IMR-90 (cell line): ENCODE measurements at regions not wholly inside any gene's neighbourhood (a gene's known extent, or its start where the extent isn't known, plus 50 kb on each side); places are given as distances from the start of the nearest gene placed in this dataset.
A peak's percentile ranks its signal among the peaks of the same experiment; 100 is the strongest.

Experiments
- ATAC-seq: fragments of 200-7000 bp; cut with Tn5 transposase; 2 replicates; pipeline ENCODE4 v1.9.1; 2020; ENCODE audit warnings: low read depth, mild to moderate bottlenecking, moderate library complexity
- BruUV-seq: library from RNA; stranded (reverse); fragments of 400-500 nt; replicated peaks from 2 replicates; lab custom pipeline; 2021; lab: Mats Ljungman, UMichigan
- CTCF ChIA-PET: fragments of 300-600 bp; formaldehyde crosslinking; extraction: SDS; loops from one replicate; lab custom pipeline; 2021; ENCODE audit warnings: antibody characterized with exemption; lab: Yijun Ruan, JAX
- POLR2A ChIA-PET: fragments of 300-600 bp; sonication (Branson Sonifier 250); formaldehyde crosslinking; loops from one replicate; lab custom pipeline; 2022; ENCODE audit warnings: antibody characterized with exemption; ENCODE audit not compliant: unreplicated experiment; lab: Charles Lee
- DNase-seq: peaks from one replicate; pipeline ENCODE4 v3.0.0; 2013
- H2AFZ ChIP-seq: replicated peaks from 2 replicates; pipeline ENCODE3; 2013; ENCODE audit warnings: low read length, mild to moderate bottlenecking; ENCODE audit not compliant: poor library complexity
- H2AK5ac ChIP-seq: 2 replicates; pipeline ENCODE4 v1.6.1; 2013; ENCODE audit warnings: low read depth, low read length, inconsistent platforms
- H2AK9ac ChIP-seq: replicated peaks from 2 replicates; pipeline ENCODE3; 2013; ENCODE audit warnings: mild to moderate bottlenecking, low read depth, low read length, moderate library complexity; ENCODE audit not compliant: poor library complexity
- H2BK120ac ChIP-seq: 2 replicates; pipeline ENCODE4 v1.6.1; 2013; ENCODE audit warnings: low read depth, low read length, inconsistent platforms
- H2BK15ac ChIP-seq: 3 replicates; pipeline ENCODE4 v1.6.1; 2013; ENCODE audit warnings: low read depth, low read length, inconsistent platforms
- H2BK20ac ChIP-seq: 2 replicates; pipeline ENCODE4 v1.6.1; 2013; ENCODE audit warnings: low read depth, mild to moderate bottlenecking, inconsistent platforms, low read length, moderate library complexity
- H2BK5ac ChIP-seq: 2 replicates; pipeline ENCODE4 v1.6.1; 2013; ENCODE audit warnings: mild to moderate bottlenecking, low read depth, low read length, inconsistent platforms; ENCODE audit not compliant: poor library complexity, severe bottlenecking
- H3K14ac ChIP-seq: replicated peaks from 2 replicates; pipeline ENCODE4 v1.6.1; 2013; ENCODE audit warnings: low read depth, low read length, inconsistent platforms
- H3K18ac ChIP-seq: 2 replicates; pipeline ENCODE4 v1.6.1; 2013; ENCODE audit warnings: low read depth, low read length, control low read depth
- H3K23ac ChIP-seq: 2 replicates; pipeline ENCODE4 v1.6.1; 2013; ENCODE audit warnings: low read depth, low read length, inconsistent platforms
- H3K27ac ChIP-seq: 2 replicates; pipeline ENCODE4 v1.5.1; 2013; ENCODE audit warnings: mild to moderate bottlenecking, control low read depth, low read length; ENCODE audit not compliant: insufficient read depth
- H3K27me3 ChIP-seq: 2 replicates; pipeline ENCODE4 v1.6.1; 2013; ENCODE audit warnings: low read length; ENCODE audit not compliant: control insufficient read depth, insufficient read depth
- H3K36me3 ChIP-seq: 2 replicates; pipeline ENCODE4 v1.6.1; 2013; ENCODE audit warnings: low read length, mixed read lengths; ENCODE audit not compliant: control insufficient read depth, insufficient read depth
- H3K4ac ChIP-seq: 2 replicates; pipeline ENCODE4 v1.6.1; 2013; ENCODE audit warnings: low read depth, low read length, inconsistent platforms
- H3K4me1 ChIP-seq: 2 replicates; pipeline ENCODE4 v1.6.1; 2013; ENCODE audit warnings: low read length, mixed read lengths; ENCODE audit not compliant: control insufficient read depth, insufficient read depth
- H3K4me2 ChIP-seq: 2 replicates; pipeline ENCODE4 v1.6.1; 2013; ENCODE audit warnings: low read depth, mild to moderate bottlenecking, control low read depth, low read length, moderate library complexity
- H3K4me3 ChIP-seq: 2 replicates; pipeline ENCODE4 v1.5.1; 2013; ENCODE audit warnings: low read depth, mild to moderate bottlenecking, control low read depth, low read length, moderate library complexity; ENCODE audit not compliant: insufficient read depth
- H3K56ac ChIP-seq: 2 replicates; pipeline ENCODE4 v1.6.1; 2013; ENCODE audit warnings: low read length, inconsistent platforms; ENCODE audit not compliant: insufficient read depth; ENCODE audit errors: extremely low read depth
- H3K79me1 ChIP-seq, 2 experiments: 2 replicates each; pipeline ENCODE4 v1.6.1; 2013; ENCODE audit warnings: low read length in 2 of 2, inconsistent platforms in 1 of 2, low read depth in 1 of 2
- H3K9ac ChIP-seq: 2 replicates; pipeline ENCODE4 v1.6.1; 2013; ENCODE audit warnings: low read depth, low read length, control low read depth
- H3K9me1 ChIP-seq: 2 replicates; pipeline ENCODE4 v1.6.1; 2013; ENCODE audit warnings: low read length, inconsistent platforms; ENCODE audit not compliant: insufficient read depth
- H3K9me3 ChIP-seq: 2 replicates; pipeline ENCODE4 v1.6.1; 2013; ENCODE audit warnings: low read length; ENCODE audit not compliant: control insufficient read depth, insufficient read depth
- H4K20me1 ChIP-seq: 2 replicates; pipeline ENCODE4 v1.6.1; 2013; ENCODE audit warnings: low read length, inconsistent platforms; ENCODE audit not compliant: insufficient read depth
- H4K5ac ChIP-seq: 2 replicates; pipeline ENCODE4 v1.6.1; 2013; ENCODE audit warnings: mild to moderate bottlenecking, low read depth, low read length, control low read depth
- H4K8ac ChIP-seq, 2 experiments: 2 replicates each; pipeline ENCODE4 v1.6.1; 2013; ENCODE audit warnings: low read depth in 2 of 2, low read length in 2 of 2, control low read depth in 1 of 2, inconsistent platforms in 1 of 2
- H4K91ac ChIP-seq: 2 replicates; pipeline ENCODE4 v1.6.1; 2013; ENCODE audit warnings: low read depth, low read length, inconsistent platforms; ENCODE audit not compliant: insufficient read depth
- CEBPB ChIP-seq: IDR thresholded peaks from 2 replicates; pipeline ENCODE4 v1.6.1; 2012; ENCODE audit warnings: low read depth, low read length, improper control_type of control experiment
- CHD1 ChIP-seq: IDR thresholded peaks from 2 replicates; pipeline ENCODE4 v1.6.1; 2012; ENCODE audit warnings: low read depth, low read length, improper control_type of control experiment
- CTCF ChIP-seq: conservative IDR thresholded peaks from 2 replicates; pipeline ENCODE4 v1.5.1; 2012; ENCODE audit warnings: mild to moderate bottlenecking, low read depth, low read length, improper control_type of control experiment
- MAZ ChIP-seq: IDR thresholded peaks from 2 replicates; pipeline ENCODE4 v1.6.1; 2012; ENCODE audit warnings: low read depth, mild to moderate bottlenecking, low read length, improper control_type of control experiment, moderate library complexity, borderline replicate concordance
- RAD21 ChIP-seq: IDR thresholded peaks from 2 replicates; pipeline ENCODE4 v1.6.1; 2012; ENCODE audit warnings: low read length, improper control_type of control experiment
- SMC3 ChIP-seq: fragments of 150-350 bp; IDR thresholded peaks from 2 replicates; pipeline ENCODE4 v1.6.1; 2016; ENCODE audit warnings: low read depth, mild to moderate bottlenecking, antibody characterized with exemption, low read length, moderate library complexity
- WGBS, 2 experiments: methylation state at CpG; one replicate each; pipeline versions ENCODE4 v1.1.5 to v1.1.7; 2013; ENCODE audit warnings: missing lambda C conversion rate in 2 of 2; ENCODE audit not compliant: insufficient read length in 1 of 2; ENCODE audit errors: extremely low coverage in 2 of 2; 5-methylcytosine and 5-hydroxymethylcytosine counted together
- dilution Hi-C: fragments of 300-500 bp; cut with HindIII; formaldehyde crosslinking; loops from one replicate; pipeline ENCODE4 v1.14.3; 2018; ENCODE audit warnings: low sequenced_read_pairs; ENCODE audit not compliant: unreplicated experiment
- in situ Hi-C: fragments of 300-500 bp; cut with MboI; formaldehyde crosslinking; loops from 3 replicates; pipeline ENCODE4 v1.14.3; 2019; ENCODE audit warnings: low sequenced_read_pairs, inconsistent platforms, mixed read lengths
- intact Hi-C: fragments of 100-400 bp; cut with micrococcal nuclease; formaldehyde crosslinking; loops from 2 replicates; pipeline ENCODE4 v1.10.0; 2022

GRCh38 chr3:63193647-63194046, 84.5 kb upstream of the SYNPR start:
- Histone ChIP-seq H3K4me3 (no peak overlapping the region), H2AFZ (no peak overlapping the region), H4K91ac (no peak overlapping the region), H3K23ac (no peak overlapping the region), H3K14ac (no peak overlapping the region), H2AK9ac (no peak overlapping the region), H3K4me1 (no peaks in the 10 kb centered on the region), H3K4me2 (no peak overlapping the region), H2BK20ac (no peak overlapping the region), H2BK120ac (no peak overlapping the region), H3K9ac (no peak overlapping the region), H3K36me3 (no peaks in the 10 kb centered on the region), H4K8ac (no peak overlapping the region), H3K18ac (no peak overlapping the region), H4K20me1 (no peaks in the 10 kb centered on the region), H4K5ac (no peak overlapping the region), H3K27me3 (no peaks in the 10 kb centered on the region), H3K79me1 (no peaks in the 10 kb centered on the region), H2BK15ac (no peak overlapping the region), H3K4ac (no peak overlapping the region), H3K27ac (no peak overlapping the region), H3K9me1 (no peaks in the 10 kb centered on the region), H3K9me3 (peaks cover 2% of the 10 kb centered on the region; the same call in 1 of the 2 replicates), H2BK5ac (no peak overlapping the region), H3K56ac (no peak overlapping the region), H2AK5ac (no peak overlapping the region)
- TF ChIP-seq CEBPB (no peak), MAZ (no peak), CTCF (peak; percentile 47), SMC3 (peak; percentile 38), CHD1 (no peak), RAD21 (peak; percentile 45; the same call in 1 of the 2 replicates)
- dilution Hi-C loops: no loop called here
- ChIA-PET CTCF (no interaction called here), POLR2A (no interaction called here)
- DNase-seq (no peak), ATAC-seq (no peak)
- WGBS, 2 experiments: no CpG with 5 or more reads among the region's 3 CpGs
- no TSS peak for BruUV-seq
- in situ Hi-C loops: no loop called here
- intact Hi-C loops: no loop called here
